CD4-positive, alpha-beta T cell (primary cell): ENCODE measurements at regions not wholly inside any gene's neighbourhood (a gene's known extent, or its start where the extent isn't known, plus 50 kb on each side); places are given as distances from the start of the nearest gene placed in this dataset.

ENCODE experiments used
- ATAC-seq: fragments of 200-7000 bp; cut with Tn5 transposase; one replicate; pipeline ENCODE4 v1.10.0; 2022; ENCODE audit warnings: mild to moderate bottlenecking; ENCODE audit not compliant: poor library complexity
- CTCF ChIA-PET: fragments of 350-600 bp; sonication (Branson Sonifier 250); formaldehyde crosslinking; loops from one replicate; lab custom pipeline; 2021; ENCODE audit warnings: antibody characterized with exemption, inconsistent platforms; lab: Charles Lee
- POLR2A ChIA-PET: fragments of 350-600 bp; sonication (Branson Sonifier 250); formaldehyde crosslinking; loops from one replicate; lab custom pipeline; 2021; ENCODE audit warnings: antibody characterized with exemption, inconsistent platforms; lab: Charles Lee
- DNase-seq, 14 experiments: peaks; one replicate each; pipeline ENCODE4 v3.0.0-alpha.2; 2013 to 2020; ENCODE audit warnings: mixed read lengths in 2 of 14
- H3K27ac ChIP-seq, 2 donors: one replicate each; pipeline versions ENCODE4 v1.5.1 to v1.7.0; 2013; ENCODE audit warnings: low read length in 2 of 2, low read depth in 1 of 2, mild to moderate bottlenecking in 1 of 2
- H3K27me3 ChIP-seq, 2 experiments: 1 replicate in 1 of 2; 2 replicates in 1 of 2; pipeline versions ENCODE4 v1.6.1 to v1.7.0; 2013; ENCODE audit warnings: low read length in 2 of 2, control low read depth in 1 of 2, mild to moderate bottlenecking in 1 of 2, moderate library complexity in 1 of 2; ENCODE audit not compliant: insufficient read depth in 2 of 2, control insufficient read depth in 1 of 2
- H3K36me3 ChIP-seq: one replicate; pipeline ENCODE4 v1.6.1; 2013; ENCODE audit warnings: low read length, control low read depth; ENCODE audit not compliant: insufficient read depth
- H3K4me1 ChIP-seq: one replicate; pipeline ENCODE4 v1.6.1; 2013; ENCODE audit warnings: low read length, control low read depth; ENCODE audit not compliant: insufficient read depth
- H3K4me3 ChIP-seq: one replicate; pipeline ENCODE4 v1.5.1; 2013; ENCODE audit warnings: mild to moderate bottlenecking, low read length, moderate library complexity
- H3K9me3 ChIP-seq, 2 experiments: 1 replicate in 1 of 2; 2 replicates in 1 of 2; pipeline versions ENCODE4 v1.6.1 to v1.7.0; 2013; ENCODE audit warnings: low read length in 2 of 2, mild to moderate bottlenecking in 2 of 2, control low read depth in 1 of 2, moderate library complexity in 1 of 2; ENCODE audit not compliant: control insufficient read depth in 1 of 2, insufficient read depth in 1 of 2
- H3K27ac Mint-ChIP-seq: one replicate; pipeline ENCODE4 v1.8.0; 2020; ENCODE audit warnings: mixed read lengths
- H3K27me3 Mint-ChIP-seq: one replicate; pipeline ENCODE4 v1.8.0; 2021; ENCODE audit warnings: mixed read lengths
- H3K36me3 Mint-ChIP-seq: one replicate; pipeline ENCODE4 v1.8.0; 2021; ENCODE audit warnings: low read depth, mixed read lengths
- H3K4me1 Mint-ChIP-seq: one replicate; pipeline ENCODE4 v1.8.0; 2021; ENCODE audit warnings: low read depth, mixed read lengths
- H3K4me3 Mint-ChIP-seq: one replicate; pipeline ENCODE4 v1.8.0; 2020; ENCODE audit warnings: mild to moderate bottlenecking, mixed read lengths
- H3K9me3 Mint-ChIP-seq: one replicate; pipeline ENCODE4 v1.8.0; 2020; ENCODE audit warnings: mixed read lengths
- CTCF ChIP-seq: fragments of 200-600 bp; IDR thresholded peaks from one replicate; pipeline ENCODE4 v1.8.0; 2022; ENCODE audit warnings: antibody characterized with exemption, mild to moderate bottlenecking
- intact Hi-C, 2 experiments: fragments of 100-400 bp; cut with DNase I in 1 of 2; cut with micrococcal nuclease in 1 of 2; formaldehyde crosslinking; loops; one replicate each; pipeline versions ENCODE4 v1.15.1 to v1.9.0; 2023 to 2025; cut with DNase I, micrococcal nuclease

GRCh38 chr20:41869261-41869660 lies 251.1 kb upstream of the CHD6 start:
- CTCF ChIA-PET: no interaction called here
- no peaks in the 10 kb centered on the region for H3K36me3 Mint-ChIP-seq
- Histone ChIP-seq H3K36me3 (no peaks in the 10 kb centered on the region), H3K4me1 (no peaks in the 10 kb centered on the region), H3K4me3 (no peak overlapping the region), H3K27me3 (peaks cover 0 to 2% of the 10 kb centered on the region in 2 experiments), H3K9me3 (peaks cover 0 to 4% of the 10 kb centered on the region in 2 experiments), H3K27ac (no peak overlapping the region)
- DNase-seq (no peak), ATAC-seq (no peak)
- intact Hi-C loops: no loop called here
- H3K27me3 Mint-ChIP-seq: peaks cover 18% of the 10 kb centered on the region
- H3K4me3 Mint-ChIP-seq: no peak overlapping the region
- no peaks in the 10 kb centered on the region for H3K4me1 Mint-ChIP-seq
- POLR2A ChIA-PET: no interaction called here
- H3K27ac Mint-ChIP-seq: no peak overlapping the region
- no peak for TF ChIP-seq CTCF
- no peaks in the 10 kb centered on the region for H3K9me3 Mint-ChIP-seq

- peaks cover 0 to 2% of the 10 kb centered on the region in 2 experiments for H3K27me3 ChIP-seq
- ChIA-PET POLR2A (no interaction called here), CTCF (no interaction called here)
- H3K4me3 ChIP-seq: no peak overlapping the region
- Mint-ChIP-seq H3K9me3 (no peaks in the 10 kb centered on the region), H3K36me3 (no peaks in the 10 kb centered on the region), H3K27me3 (peaks cover 6% of the 10 kb centered on the region), H3K4me3 (no peak overlapping the region), H3K27ac (no peak overlapping the region), H3K4me1 (no peaks in the 10 kb centered on the region)
- H3K27ac ChIP-seq: no peak overlapping the region
- no peak for TF ChIP-seq CTCF
- H3K4me1 ChIP-seq: no peaks in the 10 kb centered on the region
- DNase-seq: no peak
- no peaks in the 10 kb centered on the region for H3K36me3 ChIP-seq
- H3K9me3 ChIP-seq: no peaks in the 10 kb centered on the region
- no peak for ATAC-seq
- intact Hi-C loops: no loop called here
These were observed 247.8 kb upstream of the CHD6 start for GRCh38 chr20:41865938-41866337.

- ATAC-seq: no peak
- intact Hi-C loops: no loop called here
- no peak overlapping the region for H3K27ac Mint-ChIP-seq
- DNase-seq: no peak
- no peaks in the 10 kb centered on the region for H3K4me1 ChIP-seq
- no peak overlapping the region for H3K4me3 Mint-ChIP-seq
- no peaks in the 10 kb centered on the region for H3K4me1 Mint-ChIP-seq
- POLR2A ChIA-PET: no interaction called here
- H3K27me3 ChIP-seq: peaks cover 0 to 2% of the 10 kb centered on the region in 2 experiments
- CTCF ChIA-PET: no interaction called here
- no peaks in the 10 kb centered on the region for H3K36me3 ChIP-seq
- peaks cover 0 to 3% of the 10 kb centered on the region in 2 experiments for H3K9me3 ChIP-seq
- no peak overlapping the region for H3K4me3 ChIP-seq
- TF ChIP-seq CTCF: no peak
- H3K27me3 Mint-ChIP-seq: peaks cover 8% of the 10 kb centered on the region
- H3K27ac ChIP-seq: no peak overlapping the region
- H3K9me3 Mint-ChIP-seq: peaks cover 6% of the 10 kb centered on the region
- H3K36me3 Mint-ChIP-seq: no peaks in the 10 kb centered on the region
These were observed 244.3 kb upstream of the CHD6 start for GRCh38 chr20:41862476-41862875.
